ENCODE measurements at regions not wholly inside any gene's neighbourhood (a gene's known extent, or its start where the extent isn't known, plus 50 kb on each side); places are given as distances from the start of the nearest gene placed in this dataset.
"Not testable (repeated sequence)": the region's sequence is repeated elsewhere in the genome, so short reads cannot be mapped to it uniquely, and the experiment has no call there.

DNA sequence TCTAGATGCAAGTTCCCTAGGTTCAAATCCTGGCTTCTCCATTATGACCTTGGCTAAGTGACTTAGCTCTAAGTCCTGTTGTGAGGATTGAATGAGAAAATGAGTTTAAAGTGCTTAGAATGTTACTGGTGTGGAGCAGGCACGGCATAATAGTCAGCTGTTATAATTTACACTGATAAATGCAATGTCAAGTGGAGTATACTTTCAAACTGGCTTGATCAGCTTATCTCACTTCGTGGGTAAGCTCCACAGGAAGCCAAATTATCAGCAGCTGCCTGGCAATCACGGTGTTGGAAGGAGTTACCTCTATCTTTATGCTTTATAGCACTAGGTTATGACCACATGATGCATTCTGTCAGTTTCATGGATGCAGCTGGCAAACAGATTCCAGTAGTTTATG, 272.8 kb downstream of the OLFM4 start:
- TF ChIP-seq, protein P1, sequence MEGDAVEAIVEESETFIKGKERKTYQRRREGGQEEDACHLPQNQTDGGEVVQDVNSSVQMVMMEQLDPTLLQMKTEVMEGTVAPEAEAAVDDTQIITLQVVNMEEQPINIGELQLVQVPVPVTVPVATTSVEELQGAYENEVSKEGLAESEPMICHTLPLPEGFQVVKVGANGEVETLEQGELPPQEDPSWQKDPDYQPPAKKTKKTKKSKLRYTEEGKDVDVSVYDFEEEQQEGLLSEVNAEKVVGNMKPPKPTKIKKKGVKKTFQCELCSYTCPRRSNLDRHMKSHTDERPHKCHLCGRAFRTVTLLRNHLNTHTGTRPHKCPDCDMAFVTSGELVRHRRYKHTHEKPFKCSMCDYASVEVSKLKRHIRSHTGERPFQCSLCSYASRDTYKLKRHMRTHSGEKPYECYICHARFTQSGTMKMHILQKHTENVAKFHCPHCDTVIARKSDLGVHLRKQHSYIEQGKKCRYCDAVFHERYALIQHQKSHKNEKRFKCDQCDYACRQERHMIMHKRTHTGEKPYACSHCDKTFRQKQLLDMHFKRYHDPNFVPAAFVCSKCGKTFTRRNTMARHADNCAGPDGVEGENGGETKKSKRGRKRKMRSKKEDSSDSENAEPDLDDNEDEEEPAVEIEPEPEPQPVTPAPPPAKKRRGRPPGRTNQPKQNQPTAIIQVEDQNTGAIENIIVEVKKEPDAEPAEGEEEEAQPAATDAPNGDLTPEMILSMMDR (conservative IDR thresholded peaks at IDR 0.05; ENCODE audit: low read depth) = no peak
- POLR2A ChIA-PET (ENCODE audit: low non-redundant PET) = no interaction called here
- CTCF ChIA-PET = no interaction called here
- no peak for DNase-seq (ENCODE audit: low spot score)
- no peak overlapping the region for H3K27ac ChIP-seq

DNA sequence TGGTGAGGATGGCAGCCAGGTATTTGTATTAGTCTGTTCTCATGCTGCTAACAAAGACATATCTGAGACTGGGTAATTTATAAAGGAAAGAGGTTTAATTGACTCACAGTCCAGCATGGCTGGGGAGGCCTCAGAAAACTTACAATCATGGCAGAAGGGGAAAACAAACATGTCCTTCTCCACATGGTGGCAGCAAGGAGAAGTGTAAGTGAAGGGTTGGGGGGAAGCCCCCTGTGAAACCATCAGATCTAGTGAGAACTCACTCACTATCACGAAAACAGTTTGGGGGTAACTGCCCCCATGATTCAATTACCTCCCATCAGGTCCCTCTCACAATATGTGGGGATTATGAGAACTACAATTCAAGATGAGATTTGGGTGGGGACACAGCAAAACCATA, 276.8 kb downstream of the OLFM4 start:
- POLR2A ChIA-PET (ENCODE audit: low non-redundant PET); CTCF ChIA-PET; DNase-seq (ENCODE audit: low spot score); H3K27ac ChIP-seq: not testable (repeated sequence)

DNA sequence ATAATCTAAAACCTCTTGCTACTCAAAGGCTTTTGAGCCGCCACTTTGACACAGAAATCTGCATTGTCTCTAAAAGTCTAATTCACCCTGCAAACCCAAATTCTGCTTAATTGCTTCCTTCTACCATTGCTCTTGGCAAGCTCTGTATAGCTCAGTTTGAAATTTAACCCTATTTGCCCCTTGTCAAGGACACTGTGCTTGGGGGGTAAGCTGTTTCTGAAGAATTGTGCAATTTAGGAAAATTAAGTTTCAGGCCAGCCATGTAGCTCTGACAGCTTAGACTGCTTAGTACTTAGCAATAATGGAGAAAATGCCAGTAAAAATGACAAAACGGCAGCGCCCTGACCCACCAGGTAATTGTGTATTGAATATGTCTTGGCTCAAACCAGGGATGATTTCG, 282.2 kb downstream of the OLFM4 start:
- DNase-seq (ENCODE audit: low spot score) = no peak
- ChIA-PET POLR2A (ENCODE audit: low non-redundant PET) (no interaction called here), CTCF (no interaction called here)
- H3K27ac ChIP-seq = no peak overlapping the region
- TF ChIP-seq, protein P1 (conservative IDR thresholded peaks at IDR 0.05; ENCODE audit: low read depth) = no peak

DNA sequence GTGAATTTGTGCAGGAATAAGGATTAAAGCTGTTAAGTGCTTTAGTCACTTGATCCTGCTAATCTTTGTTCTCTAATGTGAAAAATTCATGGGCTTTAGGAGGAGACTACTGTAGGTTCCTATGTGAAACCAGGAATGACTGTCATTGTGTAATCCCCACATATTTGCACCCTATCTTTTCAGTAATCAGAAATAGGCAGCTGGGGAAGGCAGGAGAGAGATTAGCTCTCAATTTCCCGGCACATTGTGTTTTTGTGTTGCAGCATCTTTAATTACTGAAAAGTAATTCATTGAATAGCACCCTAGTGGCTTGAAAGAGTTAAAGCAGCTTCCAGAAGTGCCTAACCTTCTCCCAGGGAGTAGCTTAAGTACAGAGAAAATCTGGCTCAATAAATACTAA, 282.9 kb downstream of the OLFM4 start:
- ChIA-PET CTCF (no interaction called here), POLR2A (ENCODE audit: low non-redundant PET) (no interaction called here)
- no peak for DNase-seq (ENCODE audit: low spot score)
- TF ChIP-seq, protein P1 (conservative IDR thresholded peaks at IDR 0.05; ENCODE audit: low read depth) = no peak
- H3K27ac ChIP-seq = no peak overlapping the region

DNA sequence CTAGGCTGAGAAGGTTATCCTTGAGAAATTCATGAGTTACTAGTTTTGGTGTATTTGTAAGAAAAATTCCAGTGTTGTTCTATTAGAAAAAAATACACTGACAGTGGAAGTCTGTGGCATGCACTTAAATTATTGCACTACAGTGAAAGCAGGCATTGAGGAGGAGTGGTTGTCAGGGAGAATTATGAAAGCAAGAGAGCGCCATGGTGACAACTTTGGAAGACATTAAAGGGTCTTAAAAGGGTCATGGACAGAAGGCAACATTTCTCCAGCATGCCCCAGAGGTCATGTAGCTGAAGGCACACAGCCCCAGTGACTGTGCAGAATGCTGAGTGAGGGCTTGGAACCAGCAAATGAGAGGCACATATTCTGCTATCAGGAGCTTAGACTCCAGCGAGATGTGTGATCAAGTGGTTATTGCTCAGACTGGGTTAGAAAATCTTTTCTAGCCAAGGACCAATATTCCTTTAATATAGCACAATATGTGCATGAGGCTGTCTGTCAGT, 292.7 kb downstream of the OLFM4 start:
- ChIA-PET POLR2A (ENCODE audit: low non-redundant PET) (no interaction called here), CTCF (no interaction called here)
- TF ChIP-seq, protein P1 (conservative IDR thresholded peaks at IDR 0.05; ENCODE audit: low read depth) = no peak
- H3K27ac ChIP-seq = no peak overlapping the region
- DNase-seq (ENCODE audit: low spot score) = no peak

DNA sequence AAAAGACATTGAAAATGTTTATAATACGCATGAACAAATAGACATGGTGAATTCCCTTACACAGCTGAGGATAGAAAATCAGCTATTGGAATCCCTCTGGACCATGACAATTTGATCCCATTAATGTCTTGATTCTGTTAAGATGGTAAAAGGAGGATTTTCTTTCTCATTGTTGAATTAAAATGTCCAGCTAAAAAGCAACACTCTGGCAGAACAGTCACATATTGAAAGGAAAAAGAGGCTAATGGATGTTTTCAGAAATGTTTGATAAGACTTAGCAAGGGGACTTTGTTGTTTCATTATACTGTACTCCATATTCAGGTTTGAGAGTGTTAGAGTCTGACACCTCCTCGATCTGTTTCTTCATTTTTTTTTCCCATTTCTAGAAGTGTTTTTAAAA, 296.0 kb downstream of the OLFM4 start:
- no peak for DNase-seq (ENCODE audit: low spot score)
- no peak overlapping the region for H3K27ac ChIP-seq
- POLR2A ChIA-PET (ENCODE audit: low non-redundant PET) = no interaction called here
- CTCF ChIA-PET = interaction anchor here (0.6 to 0.8 kb wide), 2 partner anchors 73 to 502 kb away, joined by 3 to 8 read pairs; no protein-coding TSS in a partner anchor
- TF ChIP-seq, protein P1 (conservative IDR thresholded peaks at IDR 0.05; ENCODE audit: low read depth) = no peak

DNA sequence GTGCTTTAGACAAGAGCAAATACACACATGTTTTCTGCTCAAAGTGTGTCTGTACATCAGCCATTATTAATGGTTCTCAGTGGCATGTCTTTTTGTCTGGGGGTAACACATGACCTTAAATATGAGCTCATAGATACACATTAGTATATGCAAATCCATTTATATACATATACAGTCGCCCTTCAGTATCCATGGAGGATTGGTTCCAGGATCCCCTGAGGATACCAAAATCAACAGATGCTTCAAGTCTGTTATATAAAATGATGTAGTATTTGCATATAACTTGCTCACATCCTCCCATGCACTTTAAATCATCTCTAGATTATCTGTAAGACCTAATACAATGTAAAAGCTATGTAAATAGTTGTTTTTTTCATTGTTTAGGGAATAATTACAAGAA, 298.1 kb downstream of the OLFM4 start:
- ChIA-PET CTCF (no interaction called here), POLR2A (ENCODE audit: low non-redundant PET) (no interaction called here)
- TF ChIP-seq, protein P1 (conservative IDR thresholded peaks at IDR 0.05; ENCODE audit: low read depth) = no peak
- DNase-seq (ENCODE audit: low spot score) = no peak
- no peak overlapping the region for H3K27ac ChIP-seq
